ENCODE measurements at regions not wholly inside any gene's neighbourhood (a gene's known extent, or its start where the extent isn't known, plus 50 kb on each side); places are given as distances from the start of the nearest gene placed in this dataset.

- peak in 1 of 4 donors; percentile 17 for DNase-seq
- H3K4me3 ChIP-seq, result no peak overlapping the region
- no peak for TF ChIP-seq CTCF (IDR thresholded peaks at IDR 0.05)
- no peaks in the 10 kb centered on the region for H3K36me3 ChIP-seq
- H3K27ac ChIP-seq, result no peak overlapping the region
- H3K27me3 ChIP-seq, result no peaks in the 10 kb centered on the region
- no peaks in the 10 kb centered on the region for H3K4me1 ChIP-seq
- peak; percentile 27 for ATAC-seq
- peaks cover 0 to 12% of the 10 kb centered on the region in 2 donors for H3K9me3 ChIP-seq
- intact Hi-C loops (cut with DNase I), result no loop called here
Measured at GRCh38 chr12:63400718-63401117, 249.7 kb upstream of the AVPR1A start.

- Histone ChIP-seq H3K4me1 (no peaks in the 10 kb centered on the region), H3K9me3 (peaks cover 0 to 9% of the 10 kb centered on the region in 2 donors), H3K27me3 (no peaks in the 10 kb centered on the region), H3K4me3 (no peak overlapping the region), H3K36me3 (no peaks in the 10 kb centered on the region), H3K27ac (no peak overlapping the region)
- DNase-seq (peak in 1 of 4 donors; percentile 35), ATAC-seq (no peak)
- no peak for TF ChIP-seq CTCF (IDR thresholded peaks at IDR 0.05)
- intact Hi-C loops (cut with DNase I), result no loop called here
Measured at GRCh38 chr12:63400318-63400717, 249.3 kb upstream of the AVPR1A start.

GRCh38 chr12:63397807-63398206 is 246.8 kb upstream of the AVPR1A start:
- ATAC-seq (no peak), DNase-seq (no peak)
- Histone ChIP-seq H3K9me3 (peaks cover 0 to 9% of the 10 kb centered on the region in 2 donors), H3K4me3 (no peak overlapping the region), H3K27me3 (no peaks in the 10 kb centered on the region), H3K36me3 (no peaks in the 10 kb centered on the region), H3K27ac (no peak overlapping the region), H3K4me1 (no peaks in the 10 kb centered on the region)
- TF ChIP-seq CTCF (IDR thresholded peaks at IDR 0.05), result no peak
- intact Hi-C loops (cut with DNase I), result no loop called here

- Histone ChIP-seq H3K27me3 (peaks cover 0 to 3% of the 10 kb centered on the region in 2 donors), H3K4me1 (no peaks in the 10 kb centered on the region), H3K36me3 (no peaks in the 10 kb centered on the region), H3K9me3 (peaks cover 0 to 9% of the 10 kb centered on the region in 2 donors), H3K4me3 (no peak overlapping the region), H3K27ac (no peak overlapping the region)
- DNase-seq (no peak), ATAC-seq (no peak)
- intact Hi-C loops (cut with DNase I), result no loop called here
- no peak for TF ChIP-seq CTCF (IDR thresholded peaks at IDR 0.05)
Measured at GRCh38 chr12:63396135-63396534, 245.1 kb upstream of the AVPR1A start.

- ATAC-seq (peak; percentile 77), DNase-seq (peak in 2 of 4 donors; percentile 6 to 24)
- Histone ChIP-seq H3K27ac (no peak overlapping the region), H3K9me3 (peaks cover 0 to 9% of the 10 kb centered on the region in 2 donors), H3K36me3 (no peaks in the 10 kb centered on the region), H3K27me3 (peaks cover 0 to 11% of the 10 kb centered on the region in 2 donors), H3K4me3 (no peak overlapping the region), H3K4me1 (no peaks in the 10 kb centered on the region)
- no peak for TF ChIP-seq CTCF (IDR thresholded peaks at IDR 0.05)
- intact Hi-C loops (cut with DNase I), result no loop called here
Measured at GRCh38 chr12:63394983-63395382, 244.0 kb upstream of the AVPR1A start.

All from left lung (tissue), 4 donors.